Gastroesophageal sphincter (tissue), 3 donors: ENCODE measurements at regions not wholly inside any gene's neighbourhood (a gene's known extent, or its start where the extent isn't known, plus 50 kb on each side); places are given as distances from the start of the nearest gene placed in this dataset.

Experiments used
- CTCF ChIP-seq, 4 experiments: fragments of 200-600 bp in 2 of 4; fragments of 450-650 bp in 2 of 4; sonication (generic) in 1 of 4; IDR thresholded peaks; one replicate each; pipeline ENCODE4 v1.5.1; 2017 to 2019; ENCODE audit warnings: antibody characterized with exemption in 4 of 4, mild to moderate bottlenecking in 2 of 4, moderate library complexity in 2 of 4
- EP300 ChIP-seq: sonication (generic); formaldehyde crosslinking; IDR thresholded peaks from one replicate; pipeline ENCODE4 v1.6.1; 2017; ENCODE audit warnings: antibody characterized with exemption, mild to moderate bottlenecking
- POLR2A ChIP-seq, 2 donors: fragments of 450-650 bp; IDR thresholded peaks; one replicate each; pipeline ENCODE4 v1.6.1; 2017; ENCODE audit warnings: antibody characterized with exemption in 2 of 2, mild to moderate bottlenecking in 2 of 2, moderate library complexity in 1 of 2

DNA sequence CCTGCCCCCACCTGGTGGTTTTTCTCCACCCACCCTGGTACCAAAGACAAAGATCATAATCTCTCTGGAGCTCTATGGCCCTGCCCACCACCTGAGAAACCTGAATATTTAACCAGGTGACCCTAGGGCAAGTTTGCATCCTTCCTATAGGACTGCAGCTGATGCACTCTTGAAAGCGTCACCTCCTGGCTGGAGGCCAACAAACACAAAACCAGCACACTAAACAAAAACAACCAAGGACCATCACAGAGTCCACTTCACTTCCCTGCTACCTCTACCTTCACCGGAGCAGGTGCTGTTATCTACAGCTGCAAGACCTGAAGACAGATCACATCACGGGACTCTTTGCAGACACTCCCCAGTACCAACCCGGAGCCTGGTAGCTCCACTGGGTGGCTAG lies 296.7 kb upstream of the FGF13 start:
- TF ChIP-seq POLR2A (IDR thresholded peaks at IDR 0.05) (no peak), CTCF (IDR thresholded peaks at IDR 0.05) (no peak), EP300 (no peak)
